Stimulated activated CD4-positive, alpha-beta T cell treated with anti-CD3 and anti-CD28 coated beads, Interleukin-15, amount 100 ng/mL, for 24 hours (primary cell): ENCODE measurements at regions not wholly inside any gene's neighbourhood (a gene's known extent, or its start where the extent isn't known, plus 50 kb on each side); places are given as distances from the start of the nearest gene placed in this dataset.
A peak's percentile ranks its signal among the peaks of the same experiment; 100 is the strongest.
"Not testable (repeated sequence)": the region's sequence is repeated elsewhere in the genome, so short reads cannot be mapped to it uniquely, and the experiment has no call there.

Experiments used
- DNase-seq: peaks from one replicate; pipeline ENCODE4 v3.0.0-alpha.2; 2020

DNA sequence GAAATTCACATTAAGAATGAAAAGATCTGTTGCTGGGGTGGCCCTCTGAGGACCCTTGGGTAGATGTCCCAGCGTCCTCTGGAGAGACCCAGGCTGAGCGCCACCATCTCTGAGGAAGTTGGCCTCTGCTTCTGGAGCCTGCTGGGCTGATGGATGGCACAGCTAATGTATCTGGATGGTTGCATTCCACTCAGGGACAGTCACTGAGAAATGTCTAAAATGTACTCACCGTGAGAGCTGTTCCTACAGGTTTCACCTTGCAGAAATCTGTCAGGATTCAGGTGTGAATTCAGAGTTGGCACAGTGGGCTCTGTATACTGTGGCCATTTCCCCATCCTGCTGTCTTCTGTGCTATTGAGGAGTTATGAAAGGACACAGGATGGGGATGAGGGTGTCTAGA, 247.2 kb downstream of the AACS start:
- DNase-seq: no peak

DNA sequence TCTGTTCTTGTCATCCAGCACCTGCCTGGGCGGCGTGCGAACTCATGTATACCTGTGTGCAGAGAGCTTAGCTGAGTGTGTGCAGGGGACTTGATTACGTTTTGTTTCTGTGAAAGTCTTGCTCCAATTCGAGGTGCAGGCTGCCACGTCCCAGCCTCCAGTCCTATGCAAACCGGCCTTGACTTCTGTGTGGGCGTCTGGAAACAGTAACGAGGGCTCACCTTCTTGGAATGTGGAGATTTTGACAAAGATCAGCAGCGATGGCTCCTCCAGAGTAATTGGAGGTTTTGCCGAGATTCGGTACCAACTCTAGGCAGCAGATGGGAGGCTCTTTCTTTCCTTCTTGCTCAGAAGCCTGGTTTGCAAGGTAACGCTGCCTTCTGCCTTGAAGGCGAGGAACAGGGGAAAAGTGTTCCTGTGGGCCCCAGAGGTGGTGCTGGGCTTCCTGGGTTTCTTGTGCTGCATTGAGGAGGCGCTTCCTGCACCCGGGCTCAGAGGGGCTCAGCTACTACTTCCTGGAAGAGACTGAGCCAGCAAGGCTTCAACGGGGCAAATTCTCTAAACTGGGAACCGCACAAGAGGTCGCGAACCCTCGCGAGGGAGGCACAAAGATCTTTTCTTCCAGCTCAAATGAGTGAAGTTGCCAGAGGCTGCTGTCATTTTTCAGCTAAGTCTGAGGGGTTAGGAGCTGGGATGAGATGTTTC, 249.0 kb downstream of the AACS start:
- DNase-seq: no peak

DNA sequence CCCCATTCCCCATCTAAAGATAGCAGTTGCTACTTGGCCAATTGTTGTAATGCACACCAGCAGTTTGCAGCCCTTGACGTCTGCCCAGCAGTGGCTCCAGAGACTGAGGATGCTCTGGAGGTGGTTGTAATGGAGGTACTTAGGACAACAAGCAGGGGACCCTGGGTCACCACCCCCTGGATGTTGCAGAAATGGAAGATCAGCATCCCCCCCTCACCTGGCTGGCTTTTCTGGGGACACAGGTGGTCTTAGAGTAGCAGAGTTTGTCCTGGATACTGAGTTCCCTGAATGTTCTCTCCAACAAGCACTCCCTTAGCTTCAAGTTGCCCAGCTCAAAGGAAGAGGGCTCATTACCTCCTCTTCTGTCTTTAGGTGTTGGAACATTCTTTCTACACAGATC, 250.5 kb downstream of the AACS start:
- no peak for DNase-seq

DNA sequence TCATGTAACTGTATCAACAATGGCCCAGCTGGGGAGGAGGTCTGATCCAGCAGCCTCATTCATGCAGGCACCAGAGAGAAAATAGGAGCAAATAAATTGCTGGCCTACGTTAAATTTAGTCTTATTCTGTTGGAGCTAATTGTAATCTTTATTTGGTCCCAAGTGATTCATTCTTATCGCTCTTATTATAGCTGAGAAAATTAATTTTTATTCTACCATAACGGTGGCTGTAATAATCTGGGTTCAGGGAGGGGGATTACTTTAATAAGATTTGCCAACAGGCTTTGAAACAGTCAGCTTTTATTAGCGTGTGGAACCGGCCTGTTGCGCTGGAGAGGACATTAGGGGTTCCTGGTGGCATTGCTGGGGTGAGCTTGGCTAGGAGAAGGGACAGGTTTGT, 254.9 kb downstream of the AACS start:
- no peak for DNase-seq

DNA sequence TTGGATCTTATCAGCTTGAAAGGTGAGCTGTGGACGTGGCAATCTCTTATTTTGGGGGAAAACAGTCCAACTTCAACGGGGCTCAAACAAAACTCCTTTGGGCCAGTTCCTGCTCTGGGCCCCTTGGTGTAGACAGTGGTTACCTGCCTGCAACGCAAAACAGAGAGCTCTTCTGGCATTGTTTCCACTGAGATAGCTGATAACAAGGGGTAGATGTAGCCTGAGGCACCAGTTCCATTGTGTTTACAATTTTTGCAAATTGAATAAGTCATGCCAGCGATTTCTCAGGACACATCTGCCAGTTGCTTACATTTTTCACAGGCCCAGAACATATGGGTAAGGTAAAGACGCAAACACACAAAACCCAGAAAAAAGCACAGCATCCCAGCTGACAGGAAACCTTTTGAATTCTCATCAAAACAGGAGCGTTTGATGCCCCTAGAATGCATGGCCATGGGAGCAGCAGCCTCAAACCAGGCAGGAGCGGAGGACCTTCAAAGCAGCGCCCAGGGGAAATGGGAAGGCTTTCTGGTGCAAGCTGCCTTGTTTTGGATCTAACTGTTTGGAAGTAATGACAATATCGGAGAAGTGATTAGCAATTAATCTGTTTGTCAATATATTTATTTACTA, 259.7 kb downstream of the AACS start:
- no peak for DNase-seq

DNA sequence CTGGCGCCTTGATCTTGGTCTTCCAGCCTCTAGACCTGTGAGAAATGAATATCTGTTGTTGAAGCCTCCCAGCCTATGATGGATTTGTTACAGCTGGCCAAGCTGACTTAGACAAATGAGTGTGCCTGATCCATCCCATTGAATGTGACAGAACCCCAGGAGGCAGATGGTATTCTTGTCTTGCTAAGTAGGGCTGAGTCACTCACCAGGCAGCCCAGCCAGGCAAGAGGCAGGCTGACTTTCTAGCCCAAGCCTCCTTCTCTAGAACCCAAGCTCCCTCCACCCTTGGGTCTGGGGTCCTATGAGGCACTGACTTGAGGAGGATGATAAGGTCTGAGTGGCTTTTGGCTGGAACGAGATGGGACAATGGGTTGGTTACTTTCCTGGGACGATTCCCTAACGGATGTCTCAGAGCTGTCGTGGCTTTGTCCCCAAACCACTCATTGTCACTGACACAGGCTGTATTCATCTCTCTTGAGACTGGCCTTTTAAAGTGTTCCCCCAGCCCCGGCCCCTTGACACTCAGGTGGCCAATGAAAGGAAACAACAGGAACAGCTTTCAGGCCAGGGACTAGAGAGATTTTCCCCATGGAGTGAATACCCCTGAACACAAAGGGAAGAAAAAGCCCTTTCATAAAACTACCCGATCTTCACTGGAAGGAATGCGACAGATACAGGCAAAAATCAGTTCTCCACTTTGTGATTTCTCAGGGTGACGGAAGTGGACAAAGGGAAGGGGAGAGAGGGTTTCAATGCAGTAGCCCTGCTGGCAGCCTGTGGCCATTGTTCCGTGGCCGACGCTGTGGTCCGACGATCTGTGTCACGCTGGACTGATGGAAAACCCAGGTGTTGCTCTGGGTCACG, 264.2 kb downstream of the AACS start:
- no peak for DNase-seq

DNA sequence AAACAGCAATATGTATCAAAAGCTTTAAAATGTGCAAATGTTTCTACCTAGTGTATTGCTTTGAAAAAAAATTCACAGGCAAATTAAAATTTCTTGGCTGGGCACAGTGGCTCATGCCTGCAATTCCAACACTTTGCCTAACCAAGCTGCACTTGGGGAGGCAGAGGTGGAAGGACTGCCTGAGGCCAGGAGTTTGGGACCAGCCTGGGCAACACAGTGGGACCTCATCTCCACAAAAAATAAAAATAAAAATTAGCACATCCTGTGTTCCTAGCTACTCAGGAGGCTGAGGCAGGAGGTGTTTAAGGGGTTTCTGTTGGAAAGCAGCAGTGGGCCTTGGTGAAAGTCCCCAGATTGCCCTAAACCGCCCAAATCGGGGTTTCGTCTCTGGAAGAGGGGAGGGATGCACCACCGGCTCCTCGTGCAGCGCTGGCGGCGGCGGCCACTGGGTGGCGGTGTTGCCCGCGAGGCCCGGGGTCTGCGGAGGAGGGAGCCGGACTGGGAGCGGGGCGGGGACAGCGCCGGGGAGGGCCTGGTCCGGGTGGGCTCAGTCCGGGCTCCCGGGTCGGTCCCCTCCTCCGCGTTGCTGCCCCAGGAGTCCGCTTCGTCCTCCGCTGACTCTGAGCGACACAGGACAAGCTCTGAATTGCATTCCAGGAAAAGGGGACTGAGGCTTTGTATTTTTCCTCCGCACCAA, 265.6 kb downstream of the AACS start:
- DNase-seq: peak; percentile 67

DNA sequence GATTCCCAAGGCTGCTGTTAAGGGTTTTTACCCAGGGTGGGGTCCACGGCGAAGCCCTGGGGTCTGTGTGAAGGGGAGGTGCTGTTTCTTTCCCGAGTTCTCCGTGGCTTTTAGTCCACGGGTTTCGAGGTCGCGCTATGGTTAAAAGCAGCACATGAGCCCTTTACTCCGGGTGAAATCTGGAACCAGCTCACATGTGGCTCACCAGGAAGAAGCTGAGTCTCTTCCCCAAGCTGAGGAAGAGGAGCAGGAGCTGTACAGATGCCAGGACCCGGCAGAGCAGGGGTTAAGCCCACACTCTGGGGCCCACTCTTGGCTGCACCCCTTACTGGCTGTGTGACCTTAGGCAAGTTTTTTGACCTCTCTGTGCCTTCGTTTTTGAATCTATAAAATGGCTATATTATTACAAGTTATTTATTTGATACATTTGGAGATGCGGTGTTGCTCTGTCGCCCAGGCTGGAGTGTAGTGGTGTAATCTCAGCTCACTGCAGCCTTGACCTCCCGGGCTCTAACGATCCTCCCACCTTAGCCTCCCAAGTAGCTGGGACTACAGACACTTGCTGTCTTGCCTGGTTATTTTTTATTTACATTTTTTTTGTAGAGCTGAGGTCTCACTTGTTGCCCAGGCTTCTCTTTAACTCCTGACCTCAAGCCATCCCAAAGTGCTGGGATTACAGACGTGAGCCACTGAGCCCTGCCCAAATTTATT, 266.3 kb downstream of the AACS start:
- DNase-seq: no peak

DNA sequence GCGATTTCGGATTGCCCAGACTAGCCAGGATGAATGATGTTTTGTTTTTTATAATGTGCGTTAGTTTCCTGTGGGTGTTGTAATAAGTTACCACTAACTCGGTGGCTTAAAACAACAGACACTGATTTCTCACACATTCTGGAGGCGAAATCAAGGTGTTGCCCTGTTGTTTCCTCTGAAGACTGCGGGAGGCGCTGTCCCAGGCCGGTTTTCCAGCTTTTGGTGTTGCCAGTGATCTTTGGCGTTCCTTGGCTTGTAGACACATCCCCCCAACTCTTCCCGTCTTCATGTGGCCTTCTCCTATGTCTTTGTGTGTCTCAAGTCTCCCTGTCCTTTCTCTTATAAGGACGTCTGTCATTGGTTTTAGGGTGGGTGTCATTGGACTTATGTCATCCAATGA, 267.7 kb downstream of the AACS start:
- no peak for DNase-seq

DNA sequence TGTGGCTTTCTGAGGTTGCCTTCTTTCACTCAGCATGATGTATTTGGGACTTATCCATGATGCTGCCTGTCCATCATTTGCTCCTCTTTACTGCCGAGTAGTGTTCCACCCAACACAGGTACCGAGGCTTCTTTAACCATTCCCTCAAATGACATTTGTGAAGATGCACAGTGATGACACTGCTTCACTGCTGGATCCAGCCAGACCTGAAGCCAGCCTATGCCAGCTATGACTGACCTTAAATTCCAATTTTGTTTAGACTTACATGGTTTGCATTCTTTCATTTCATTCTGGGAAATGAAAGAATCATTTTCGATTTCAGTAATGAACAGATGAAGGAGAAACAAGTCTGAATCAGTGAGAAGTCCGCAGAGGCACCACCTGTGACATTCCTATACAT, 271.0 kb downstream of the AACS start:
- DNase-seq: no peak

DNA sequence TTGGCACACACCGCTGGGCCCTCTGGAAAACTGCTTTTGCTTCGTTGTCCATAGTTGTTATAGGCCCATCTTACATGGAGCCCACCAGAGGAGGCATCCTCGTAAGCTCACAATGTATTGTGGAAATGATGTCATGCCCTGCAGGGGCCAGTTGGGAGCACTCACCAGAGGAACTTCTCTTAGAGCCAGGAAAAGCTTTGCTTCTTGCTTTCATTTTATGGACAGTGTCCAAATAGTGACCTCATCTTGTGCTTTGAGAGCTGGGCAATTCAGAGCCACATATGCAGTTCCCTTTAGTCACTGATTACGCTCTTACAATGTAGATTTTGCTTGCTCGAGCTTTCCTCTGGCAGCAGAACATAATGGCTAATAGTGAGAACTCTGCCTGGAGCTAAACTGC, 275.6 kb downstream of the AACS start:
- DNase-seq: no peak

DNA sequence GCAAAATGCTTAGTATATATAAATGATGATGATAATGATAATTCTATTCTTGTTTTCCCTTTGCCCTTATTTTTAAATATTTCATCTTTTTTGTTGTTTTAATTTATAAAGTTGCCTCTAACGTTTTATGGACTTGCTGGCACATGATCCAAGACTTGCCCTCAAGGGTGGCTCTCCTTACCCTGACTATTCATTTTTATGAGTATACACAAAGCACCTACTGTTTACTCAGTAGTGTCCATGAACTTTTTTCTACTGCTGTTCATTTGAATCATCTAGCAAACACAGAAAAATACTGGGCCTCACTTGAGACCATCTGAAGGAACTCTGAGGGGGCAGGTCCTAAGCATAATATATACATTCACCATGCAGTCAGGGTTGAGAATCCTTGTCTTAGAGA, 276.2 kb downstream of the AACS start:
- DNase-seq: no peak

DNA sequence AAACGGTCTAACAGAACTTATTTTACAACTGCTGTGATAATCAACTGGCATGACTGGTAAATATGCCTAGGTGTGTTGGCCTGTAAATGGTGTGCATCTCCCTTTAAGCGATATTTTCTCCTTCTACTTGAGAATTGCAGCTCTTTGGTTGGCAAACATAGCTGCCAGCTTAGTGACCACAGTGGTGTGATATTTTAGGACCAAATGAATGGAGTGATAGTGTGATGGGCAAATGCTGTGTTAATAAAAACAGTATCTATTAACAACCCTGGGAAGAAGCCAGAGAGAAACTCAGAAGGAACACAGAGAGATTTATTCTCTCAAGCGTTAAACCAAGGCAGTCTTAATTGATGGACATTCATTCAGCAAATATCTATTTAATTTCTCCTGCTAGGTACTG, 278.4 kb downstream of the AACS start:
- no peak for DNase-seq

DNA sequence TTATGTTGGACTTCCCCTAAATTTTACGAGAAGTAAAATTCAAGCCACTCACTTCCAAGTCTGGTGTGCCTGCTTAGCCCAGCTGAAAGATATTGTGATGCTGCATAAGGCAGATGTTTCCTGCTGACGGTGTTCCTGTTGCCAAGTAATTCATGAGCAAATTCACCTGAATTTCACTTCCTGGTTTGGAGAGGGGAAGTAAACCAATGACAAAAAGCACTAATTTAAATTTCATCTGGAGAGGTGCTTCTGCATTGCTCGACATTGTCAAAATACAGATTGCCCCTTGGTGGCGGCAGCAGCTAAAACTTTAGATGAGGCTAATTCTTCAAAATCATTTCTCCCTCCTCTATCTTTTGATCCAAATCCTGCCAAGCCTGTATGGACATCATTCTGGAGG, 281.1 kb downstream of the AACS start:
- DNase-seq: no peak

DNA sequence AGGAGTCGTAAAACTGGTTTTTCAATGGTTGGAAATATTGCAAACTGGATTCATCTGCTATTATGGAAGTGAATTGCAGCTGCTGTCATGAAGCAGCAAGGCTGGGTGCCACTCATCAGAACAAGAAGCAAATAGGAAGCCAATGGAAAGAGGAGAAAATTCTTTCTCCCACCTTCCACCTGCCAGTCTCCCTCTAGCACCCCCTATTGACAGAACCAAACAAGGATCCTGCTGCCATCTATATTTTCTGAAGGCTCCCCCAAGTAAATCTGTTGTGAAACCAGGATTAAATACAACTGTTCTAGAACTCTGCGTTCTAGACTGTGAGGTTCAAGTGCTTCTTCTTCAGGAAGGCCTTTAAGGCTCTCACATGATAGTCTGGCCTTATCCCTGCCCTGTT, 286.6 kb downstream of the AACS start:
- no peak for DNase-seq

DNA sequence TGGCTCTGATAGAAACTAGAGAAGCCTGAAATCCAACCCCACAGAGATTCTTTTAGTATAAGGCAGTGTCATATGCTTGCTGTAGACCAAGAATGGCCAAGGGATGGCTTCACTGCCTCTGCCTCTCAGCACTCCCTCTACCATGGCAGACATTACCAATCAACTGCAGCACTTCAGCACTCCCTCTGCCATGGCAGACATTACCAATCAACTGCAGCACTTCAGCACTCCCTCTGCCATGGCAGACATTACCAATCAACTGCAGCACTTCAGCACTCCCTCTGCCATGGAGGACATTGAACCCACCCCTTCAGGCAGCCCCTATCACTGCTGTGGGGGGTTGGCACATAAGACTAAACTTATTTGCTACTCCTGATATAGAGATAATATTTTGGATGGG, 287.8 kb downstream of the AACS start:
- DNase-seq: not testable (repeated sequence)

DNA sequence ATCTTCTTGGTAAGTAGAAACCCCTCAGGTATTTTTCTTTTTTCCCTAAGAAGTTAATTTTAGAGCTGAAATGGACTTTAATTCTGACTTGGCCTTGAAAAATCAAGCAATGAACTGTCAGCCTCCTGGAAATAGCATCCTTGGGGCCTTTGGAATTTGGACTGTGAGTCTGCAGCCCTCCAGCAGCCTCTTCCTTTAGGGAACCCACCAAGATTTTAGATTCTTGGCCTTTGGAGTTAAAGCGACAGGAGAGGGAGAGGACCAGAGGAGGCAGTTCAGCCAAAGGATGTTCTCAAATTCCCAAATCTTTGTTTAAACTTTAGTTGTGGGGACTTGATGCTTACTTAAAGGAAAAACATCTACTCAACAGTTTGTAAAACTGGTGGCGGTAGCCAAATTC, 288.6 kb downstream of the AACS start:
- no peak for DNase-seq

DNA sequence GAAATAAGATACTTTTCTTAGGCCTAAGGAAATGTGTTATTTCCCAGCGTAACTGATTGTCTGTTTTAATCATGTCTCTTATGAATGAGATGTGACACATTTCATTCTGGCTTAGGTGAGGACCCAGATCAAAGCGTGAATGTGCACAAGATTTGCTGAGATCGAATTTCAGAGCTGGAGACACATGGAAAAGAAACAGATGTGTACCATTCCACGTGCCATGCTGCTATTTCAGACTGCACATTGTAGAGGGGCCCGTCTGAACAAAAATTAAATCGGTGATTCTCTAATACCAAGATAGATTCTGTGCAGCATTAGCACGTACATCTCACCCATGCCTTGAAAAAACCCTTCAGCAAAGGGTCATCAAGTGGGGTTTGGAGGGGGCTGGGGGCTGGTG, 290.4 kb downstream of the AACS start:
- no peak for DNase-seq

DNA sequence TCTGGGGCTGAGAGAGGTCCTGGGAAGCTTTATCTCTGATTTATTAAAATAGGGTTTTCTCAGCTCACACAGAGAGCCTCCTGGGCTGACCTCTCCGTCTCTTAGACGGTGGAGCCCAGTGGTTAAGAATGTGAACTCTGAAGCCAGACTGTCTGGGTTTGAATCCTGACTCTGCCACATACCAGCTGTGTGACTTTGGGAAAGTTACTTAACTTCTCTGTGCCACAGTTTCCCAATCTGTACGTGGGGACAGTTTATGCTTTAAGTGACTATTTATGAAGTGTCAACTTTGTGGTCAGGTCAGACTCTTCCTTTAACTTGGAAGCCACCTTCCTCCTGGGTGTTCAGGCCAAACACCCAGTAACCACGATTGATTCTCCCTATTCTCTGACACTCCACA, 290.9 kb downstream of the AACS start:
- DNase-seq: no peak

DNA sequence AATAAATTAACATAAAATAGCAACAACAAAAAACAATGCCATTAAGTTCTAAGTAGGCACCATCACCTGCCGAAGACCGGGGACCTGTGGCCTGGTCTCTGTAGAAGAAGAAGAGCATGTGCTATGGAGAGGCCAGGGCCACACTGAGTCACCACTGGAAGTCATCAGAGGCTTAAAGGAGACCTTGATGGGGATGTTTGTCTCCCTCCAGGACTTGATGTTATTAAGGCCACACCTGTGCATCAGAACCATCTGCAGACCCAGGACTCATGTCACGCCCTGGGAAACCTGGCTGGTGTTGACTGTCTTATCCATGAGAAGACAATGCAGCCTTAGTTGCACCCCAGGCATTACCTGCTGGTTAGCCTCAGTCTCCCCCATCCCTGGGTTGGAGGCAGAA, 292.3 kb downstream of the AACS start:
- DNase-seq: no peak

DNA sequence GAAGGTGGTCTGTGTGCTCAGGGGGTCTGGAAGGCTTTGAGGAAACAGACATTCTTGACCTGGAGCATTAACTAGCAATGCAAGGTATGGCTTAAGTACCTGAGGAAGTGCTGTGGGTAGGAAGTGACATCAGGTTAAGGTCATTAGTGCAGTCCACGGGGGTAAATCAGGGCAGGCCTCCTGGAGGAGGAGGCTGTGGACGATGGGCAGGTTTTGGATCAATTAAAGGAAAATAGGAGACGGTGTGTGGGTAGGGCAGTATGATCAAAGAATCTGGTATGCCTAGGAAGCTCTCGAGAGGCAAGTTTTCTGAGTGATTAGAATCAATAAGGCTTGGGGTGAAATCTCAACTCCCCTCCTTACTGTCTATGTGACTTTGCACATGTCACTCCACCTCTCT, 295.3 kb downstream of the AACS start:
- no peak for DNase-seq

DNA sequence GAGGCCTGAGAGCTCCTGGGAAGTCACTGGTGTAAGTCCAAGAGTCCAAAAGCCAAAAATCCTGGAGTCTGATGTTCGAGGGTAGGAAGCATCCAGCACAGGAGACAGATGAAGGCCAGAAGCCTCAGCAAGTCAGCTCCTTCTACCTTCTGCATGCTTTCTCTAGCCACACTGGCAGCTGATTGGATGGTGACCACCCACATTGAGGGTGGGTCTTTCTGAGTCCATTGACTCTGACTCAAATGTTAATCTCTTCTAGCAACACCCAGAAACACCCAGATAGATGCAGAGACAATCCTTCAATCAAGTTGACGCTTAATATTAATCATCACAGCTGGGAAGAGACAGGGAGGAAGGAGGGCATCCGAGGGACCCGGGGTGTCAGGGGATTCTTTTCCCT, 305.8 kb downstream of the AACS start:
- no peak for DNase-seq

DNA sequence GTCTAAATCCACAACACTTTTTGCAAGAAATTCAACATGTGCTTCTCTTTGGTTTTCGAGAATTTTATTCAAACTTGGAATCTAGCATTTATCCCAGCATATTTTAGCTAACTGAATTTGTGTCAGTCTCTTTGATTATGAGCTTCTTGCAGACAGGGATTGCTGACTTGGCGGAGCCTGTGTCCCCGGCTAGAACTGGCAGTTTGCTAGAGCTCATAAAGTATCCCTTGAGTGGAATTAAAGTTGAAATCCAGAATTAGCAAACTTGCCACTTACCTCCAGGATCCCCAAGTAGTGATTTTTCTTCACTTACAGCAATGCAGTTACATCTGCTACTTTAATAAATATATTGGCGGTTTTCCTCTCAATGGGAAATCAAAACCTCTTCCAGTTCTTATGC, 306.9 kb downstream of the AACS start:
- DNase-seq: no peak
